RWPE2 (cell line): ENCODE measurements at regions not wholly inside any gene's neighbourhood (a gene's known extent, or its start where the extent isn't known, plus 50 kb on each side); places are given as distances from the start of the nearest gene placed in this dataset.

Experiments
- ATAC-seq: fragments of 200-7000 bp; cut with Tn5 transposase; 3 replicates; pipeline ENCODE4 v1.9.1; 2021; ENCODE audit warnings: low read depth
- DNase-seq: peaks from one replicate; pipeline ENCODE4 v3.0.0-alpha.2; 2020; ENCODE audit warnings: low spot score
- H3K27ac ChIP-seq: fragments of 450-650 bp; 2 replicates; pipeline ENCODE4 v1.5.1; 2017; ENCODE audit warnings: mild to moderate bottlenecking; ENCODE audit not compliant: poor library complexity, severe bottlenecking
- H3K27me3 ChIP-seq: fragments of 250-450 bp; sonication (Bioruptor Pico); 2 replicates; pipeline ENCODE4 v1.5.1; 2021; ENCODE audit warnings: mild to moderate bottlenecking, moderate library complexity; ENCODE audit not compliant: insufficient read depth, poor library complexity, severe bottlenecking
- H3K36me3 ChIP-seq: fragments of 250-450 bp; sonication (Bioruptor Pico); 2 replicates; pipeline ENCODE4 v1.5.1; 2020; ENCODE audit warnings: low read depth, mild to moderate bottlenecking, moderate library complexity
- H3K4me1 ChIP-seq: fragments of 250-450 bp; sonication (Bioruptor Pico); 2 replicates; pipeline ENCODE4 v1.5.1; 2021; ENCODE audit warnings: mild to moderate bottlenecking, moderate library complexity; ENCODE audit not compliant: insufficient read depth, poor library complexity, severe bottlenecking
- H3K4me3 ChIP-seq: fragments of 250-450 bp; sonication (Bioruptor Pico); 2 replicates; pipeline ENCODE4 v1.5.1; 2021; ENCODE audit warnings: mild to moderate bottlenecking, moderate library complexity; ENCODE audit not compliant: severe bottlenecking
- H3K9me3 ChIP-seq: fragments of 250-450 bp; sonication (Bioruptor Pico); 2 replicates; pipeline ENCODE4 v1.5.1; 2021; ENCODE audit warnings: mild to moderate bottlenecking, moderate library complexity; ENCODE audit not compliant: severe bottlenecking
- CTCF ChIP-seq: fragments of 450-650 bp; IDR thresholded peaks from one replicate; pipeline ENCODE4 v1.5.1; 2017; ENCODE audit warnings: mild to moderate bottlenecking, moderate library complexity; ENCODE audit not compliant: poor library complexity, severe bottlenecking

- no peak for DNase-seq
- no peak for ATAC-seq
- Histone ChIP-seq H3K4me3 (no peak overlapping the region), H3K27me3 (no peaks in the 10 kb centered on the region), H3K27ac (no peak overlapping the region), H3K36me3 (no peaks in the 10 kb centered on the region), H3K9me3 (no peaks in the 10 kb centered on the region), H3K4me1 (no peaks in the 10 kb centered on the region)
- peak; percentile 23 for TF ChIP-seq CTCF
Measured at GRCh38 chr2:18404708-18405107, 155.7 kb downstream of the RDH14 start.

GRCh38 chr2:18403921-18404522 is 156.4 kb downstream of the RDH14 start:
- no peak overlapping the region for H3K27ac ChIP-seq
- no peaks in the 10 kb centered on the region for H3K27me3 ChIP-seq
- DNase-seq, result no peak
- TF ChIP-seq CTCF, result no peak
- H3K4me1 ChIP-seq, result no peaks in the 10 kb centered on the region
- H3K36me3 ChIP-seq, result no peaks in the 10 kb centered on the region
- no peaks in the 10 kb centered on the region for H3K9me3 ChIP-seq
- H3K4me3 ChIP-seq, result no peak overlapping the region
- ATAC-seq, result no peak

GRCh38 chr2:18402831-18403230 is 157.6 kb downstream of the RDH14 start:
- TF ChIP-seq CTCF, result no peak
- Histone ChIP-seq H3K4me3 (no peak overlapping the region), H3K9me3 (no peaks in the 10 kb centered on the region), H3K27me3 (no peaks in the 10 kb centered on the region), H3K27ac (no peak overlapping the region), H3K4me1 (no peaks in the 10 kb centered on the region), H3K36me3 (no peaks in the 10 kb centered on the region)
- DNase-seq (no peak), ATAC-seq (no peak)

- no peak for DNase-seq
- H3K36me3 ChIP-seq, result no peaks in the 10 kb centered on the region
- no peak for TF ChIP-seq CTCF
- no peaks in the 10 kb centered on the region for H3K27me3 ChIP-seq
- no peaks in the 10 kb centered on the region for H3K9me3 ChIP-seq
- H3K4me1 ChIP-seq, result no peaks in the 10 kb centered on the region
- H3K4me3 ChIP-seq, result no peak overlapping the region
- no peak for ATAC-seq
- H3K27ac ChIP-seq, result no peak overlapping the region
Measured at GRCh38 chr2:18401471-18401870, 159.0 kb downstream of the RDH14 start.

- TF ChIP-seq CTCF, result no peak
- H3K4me3 ChIP-seq, result no peak overlapping the region
- H3K4me1 ChIP-seq, result no peaks in the 10 kb centered on the region
- DNase-seq (no peak), ATAC-seq (no peak)
- no peak overlapping the region for H3K27ac ChIP-seq
- H3K9me3 ChIP-seq, result no peaks in the 10 kb centered on the region
- no peaks in the 10 kb centered on the region for H3K27me3 ChIP-seq
- no peaks in the 10 kb centered on the region for H3K36me3 ChIP-seq
Measured at GRCh38 chr2:18399601-18400000, 160.9 kb downstream of the RDH14 start.
